ENCODE measurements at regions not wholly inside any gene's neighbourhood (a gene's known extent, or its start where the extent isn't known, plus 50 kb on each side); places are given as distances from the start of the nearest gene placed in this dataset.

- TF ChIP-seq CTCF (IDR thresholded peaks at IDR 0.05; ENCODE audit: low read length) (no peak), EZH2 (optimal IDR thresholded peaks at IDR 0.05; ENCODE audit: low read depth, low read length) (no peak), EZH2phosphoT487 (IDR thresholded peaks at IDR 0.05; ENCODE audit: low read length) (no peak)
Measured at GRCh38 chr7:17535776-17536175, 237.3 kb downstream of the AHR start.

All from MM.1S (cell line).